Breast epithelium (tissue), 4 donors: ENCODE measurements at regions not wholly inside any gene's neighbourhood (a gene's known extent, or its start where the extent isn't known, plus 50 kb on each side); places are given as distances from the start of the nearest gene placed in this dataset.

Experiments used
- DNase-seq, 2 donors: peaks; one replicate each; pipeline ENCODE4 v3.0.0-alpha.2; 2019; ENCODE audit warnings: low spot score in 2 of 2
- H3K27ac ChIP-seq, 2 donors: fragments of 200-600 bp; sonication (generic) in 1 of 2; one replicate each; pipeline ENCODE4 v1.5.1; 2016 to 2019; ENCODE audit warnings: mild to moderate bottlenecking in 1 of 2
- H3K27me3 ChIP-seq, 2 donors: fragments of 200-600 bp; sonication (generic) in 1 of 2; one replicate each; pipeline versions ENCODE4 v1.5.1 to v1.6.0; 2017 to 2019; ENCODE audit warnings: control low read depth in 1 of 2, mild to moderate bottlenecking in 1 of 2
- H3K36me3 ChIP-seq: fragments of 200-600 bp; one replicate; pipeline ENCODE4 v1.5.1; 2019
- H3K4me1 ChIP-seq, 2 donors: fragments of 200-600 bp; sonication (generic); one replicate each; pipeline ENCODE4 v1.5.1; 2016 to 2019; ENCODE audit warnings: control low read depth in 1 of 2
- H3K4me3 ChIP-seq, 3 donors: fragments of 200-600 bp; sonication (generic); 1 replicate in 2 of 3; 2 replicates in 1 of 3; pipeline ENCODE4 v1.5.1; 2016 to 2019; ENCODE audit warnings: mild to moderate bottlenecking in 3 of 3, moderate library complexity in 2 of 3
- H3K9me3 ChIP-seq, 2 donors: fragments of 200-600 bp; sonication (generic) in 1 of 2; one replicate each; pipeline ENCODE4 v1.5.1; 2016 to 2019; ENCODE audit warnings: control low read depth in 1 of 2
- CTCF ChIP-seq, 3 donors: fragments of 450-650 bp; IDR thresholded peaks; one replicate each; pipeline ENCODE4 v1.5.1; 2016 to 2017; ENCODE audit warnings: antibody characterized with exemption in 3 of 3, mild to moderate bottlenecking in 3 of 3, moderate library complexity in 3 of 3
- POLR2A ChIP-seq: fragments of 450-650 bp; IDR thresholded peaks from one replicate; pipeline ENCODE4 v1.6.1; 2016; ENCODE audit warnings: antibody characterized with exemption, mild to moderate bottlenecking, moderate library complexity
- POLR2AphosphoS5 ChIP-seq, 3 donors: sonication (generic); formaldehyde crosslinking; IDR thresholded peaks; one replicate each; pipeline ENCODE4 v1.6.1; 2017; ENCODE audit warnings: antibody characterized with exemption in 3 of 3
- intact Hi-C: fragments of 100-400 bp; cut with DNase I; formaldehyde crosslinking; loops from one replicate; pipeline ENCODE4 v1.15.1; 2023; ENCODE audit warnings: low total_unique reads

- Histone ChIP-seq H3K4me3 (no peak overlapping the region), H3K9me3 (no peaks in the 10 kb centered on the region), H3K27me3 (no peaks in the 10 kb centered on the region), H3K36me3 (no peaks in the 10 kb centered on the region), H3K4me1 (no peaks in the 10 kb centered on the region), H3K27ac (no peak overlapping the region)
- intact Hi-C loops, result no loop called here
- TF ChIP-seq CTCF (IDR thresholded peaks at IDR 0.05), result no peak
- TF ChIP-seq POLR2A, result no peak
- no peak for TF ChIP-seq POLR2AphosphoS5 (IDR thresholded peaks at IDR 0.05)
- DNase-seq, result no peak
Measured at GRCh38 chr17:72387487-72387886, 266.7 kb downstream of the SOX9 start.

GRCh38 chr17:72387969-72388368 lies 267.1 kb downstream of the SOX9 start:
- H3K27ac ChIP-seq, result no peak overlapping the region
- H3K4me3 ChIP-seq, result no peak overlapping the region
- TF ChIP-seq POLR2AphosphoS5 (IDR thresholded peaks at IDR 0.05), result no peak
- TF ChIP-seq CTCF (IDR thresholded peaks at IDR 0.05), result no peak
- no peak for TF ChIP-seq POLR2A
- H3K4me1 ChIP-seq, result no peaks in the 10 kb centered on the region
- no peak for DNase-seq
- intact Hi-C loops, result no loop called here
- no peaks in the 10 kb centered on the region for H3K27me3 ChIP-seq
- H3K36me3 ChIP-seq, result no peaks in the 10 kb centered on the region
- H3K9me3 ChIP-seq, result no peaks in the 10 kb centered on the region

- Histone ChIP-seq H3K27me3 (no peaks in the 10 kb centered on the region), H3K4me3 (no peak overlapping the region), H3K27ac (no peak overlapping the region), H3K36me3 (no peaks in the 10 kb centered on the region), H3K4me1 (no peaks in the 10 kb centered on the region), H3K9me3 (no peaks in the 10 kb centered on the region)
- no peak for TF ChIP-seq CTCF (IDR thresholded peaks at IDR 0.05)
- TF ChIP-seq POLR2A, result no peak
- no peak for TF ChIP-seq POLR2AphosphoS5 (IDR thresholded peaks at IDR 0.05)
- DNase-seq, result no peak
- intact Hi-C loops, result no loop called here
Measured at GRCh38 chr17:72388765-72389473, 268.1 kb downstream of the SOX9 start.

GRCh38 chr17:72390675-72391508 lies 270.1 kb downstream of the SOX9 start:
- Histone ChIP-seq H3K27me3 (no peaks in the 10 kb centered on the region), H3K4me1 (no peaks in the 10 kb centered on the region), H3K9me3 (no peaks in the 10 kb centered on the region), H3K36me3 (no peaks in the 10 kb centered on the region), H3K4me3 (no peak overlapping the region), H3K27ac (no peak overlapping the region)
- intact Hi-C loops, result no loop called here
- TF ChIP-seq POLR2A (no peak), CTCF (IDR thresholded peaks at IDR 0.05) (no peak), POLR2AphosphoS5 (IDR thresholded peaks at IDR 0.05) (no peak)
- no peak for DNase-seq
